Activated T-helper 2 cell treated with anti-CD3 and anti-CD28 coated beads, Interferon-gamma antibody, Interleukin-2, Interleukin-4, amounts not matched to agents 10 μg/mL and 5 μg/mL and 100 μg/mL, durations not matched to agents 14 hours and 24 hours and 36 hours (primary cell): ENCODE measurements at regions not wholly inside any gene's neighbourhood (a gene's known extent, or its start where the extent isn't known, plus 50 kb on each side); places are given as distances from the start of the nearest gene placed in this dataset.
A peak's percentile ranks its signal among the peaks of the same experiment; 100 is the strongest.

Experiments
- DNase-seq: peaks from one replicate; pipeline ENCODE4 v3.0.0; 2021; ENCODE audit warnings: low spot score
- H3K27ac Mint-ChIP-seq: one replicate; pipeline ENCODE4 v1.8.0; 2021; ENCODE audit warnings: mixed read lengths
- H3K27me3 Mint-ChIP-seq: one replicate; pipeline ENCODE4 v1.8.0; 2021; ENCODE audit warnings: low read depth, mixed read lengths
- H3K36me3 Mint-ChIP-seq: one replicate; pipeline ENCODE4 v1.8.0; 2021; ENCODE audit warnings: low read depth, mixed read lengths
- H3K4me1 Mint-ChIP-seq: one replicate; pipeline ENCODE4 v1.8.0; 2021; ENCODE audit warnings: low read depth, mixed read lengths
- H3K4me3 Mint-ChIP-seq: one replicate; pipeline ENCODE4 v1.8.0; 2021; ENCODE audit warnings: low read depth, mild to moderate bottlenecking, moderate library complexity, mixed read lengths
- H3K9me3 Mint-ChIP-seq: one replicate; pipeline ENCODE4 v1.8.0; 2021; ENCODE audit warnings: mixed read lengths
- intact Hi-C: fragments of 100-400 bp; cut with micrococcal nuclease; formaldehyde crosslinking; loops from one replicate; pipeline ENCODE4 v1.15.1; 2023

DNA sequence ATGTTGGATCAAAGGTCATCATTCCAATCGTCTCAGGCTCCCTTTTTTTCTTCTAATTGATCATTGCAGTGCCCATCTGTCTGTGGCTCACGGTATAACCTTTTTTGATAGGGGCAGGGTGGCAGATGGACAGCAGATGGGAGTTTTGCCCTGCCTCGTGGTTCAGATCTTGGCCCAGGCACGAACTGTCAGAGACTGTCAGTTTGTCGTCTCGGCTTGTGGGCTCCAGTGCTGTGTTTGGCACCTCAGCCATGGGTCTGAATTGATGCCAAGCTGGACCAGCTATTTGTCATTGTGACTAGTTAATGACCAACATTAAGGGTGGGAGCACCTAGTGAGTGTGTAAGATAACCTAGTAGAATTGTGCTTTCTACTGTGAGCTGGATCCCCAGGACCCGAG lies 197.6 kb downstream of the PRL start:
- no peak for DNase-seq
- peaks cover 19% of the 10 kb centered on the region for H3K4me1 Mint-ChIP-seq
- intact Hi-C loops: no loop called here
- H3K27ac Mint-ChIP-seq: no peak overlapping the region
- peaks cover 15% of the 10 kb centered on the region for H3K36me3 Mint-ChIP-seq
- no peaks in the 10 kb centered on the region for H3K27me3 Mint-ChIP-seq
- no peak overlapping the region for H3K4me3 Mint-ChIP-seq
- peaks cover 25% of the 10 kb centered on the region for H3K9me3 Mint-ChIP-seq

DNA sequence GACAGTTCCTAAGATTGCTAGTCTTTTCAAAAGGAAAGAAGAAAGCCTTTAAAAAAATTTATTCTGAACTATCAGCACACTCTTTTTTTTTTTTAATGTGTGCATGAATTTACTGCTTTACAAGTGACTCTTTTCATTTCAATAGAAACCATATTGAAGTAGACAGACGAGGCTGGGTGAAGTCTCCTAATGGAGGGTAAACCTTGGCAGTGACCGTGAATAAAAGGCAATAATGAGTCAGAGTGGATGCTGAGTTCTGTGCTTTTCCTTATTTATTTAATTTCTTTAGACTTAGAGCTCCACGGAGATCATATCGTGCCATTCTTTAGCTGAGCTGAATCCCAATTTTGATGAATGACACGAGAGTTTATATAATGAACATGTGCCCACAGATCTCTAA lies 196.9 kb downstream of the PRL start:
- intact Hi-C loops: no loop called here
- Mint-ChIP-seq H3K4me3 (no peak overlapping the region), H3K27ac (no peak overlapping the region), H3K36me3 (peaks cover 21% of the 10 kb centered on the region), H3K27me3 (no peaks in the 10 kb centered on the region), H3K9me3 (peaks cover 32% of the 10 kb centered on the region), H3K4me1 (peaks cover 19% of the 10 kb centered on the region)
- DNase-seq: no peak

DNA sequence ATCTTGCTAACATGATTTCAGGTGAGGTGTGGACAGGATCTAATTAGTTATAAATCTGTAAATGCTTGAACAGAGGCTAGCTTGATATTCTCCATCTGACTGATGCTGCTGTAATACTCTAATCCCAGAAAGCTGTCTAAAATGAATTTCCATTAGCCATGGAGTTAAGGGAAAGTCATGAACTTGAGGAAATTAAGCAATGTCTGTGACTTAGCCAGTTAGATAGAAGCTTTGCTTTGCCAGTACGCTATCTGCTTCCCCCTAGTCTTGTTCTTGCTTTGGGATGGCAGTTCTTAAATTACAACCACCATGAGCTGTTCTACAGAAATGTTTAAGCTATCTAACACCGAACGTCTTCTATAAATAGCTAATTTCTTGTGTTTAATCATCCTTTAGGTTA lies 195.7 kb downstream of the PRL start:
- no peak overlapping the region for H3K4me3 Mint-ChIP-seq
- no peak for DNase-seq
- no peaks in the 10 kb centered on the region for H3K27me3 Mint-ChIP-seq
- H3K9me3 Mint-ChIP-seq: peaks cover 32% of the 10 kb centered on the region
- intact Hi-C loops: no loop called here
- no peak overlapping the region for H3K27ac Mint-ChIP-seq
- peaks cover 21% of the 10 kb centered on the region for H3K36me3 Mint-ChIP-seq
- peaks cover 19% of the 10 kb centered on the region for H3K4me1 Mint-ChIP-seq

DNA sequence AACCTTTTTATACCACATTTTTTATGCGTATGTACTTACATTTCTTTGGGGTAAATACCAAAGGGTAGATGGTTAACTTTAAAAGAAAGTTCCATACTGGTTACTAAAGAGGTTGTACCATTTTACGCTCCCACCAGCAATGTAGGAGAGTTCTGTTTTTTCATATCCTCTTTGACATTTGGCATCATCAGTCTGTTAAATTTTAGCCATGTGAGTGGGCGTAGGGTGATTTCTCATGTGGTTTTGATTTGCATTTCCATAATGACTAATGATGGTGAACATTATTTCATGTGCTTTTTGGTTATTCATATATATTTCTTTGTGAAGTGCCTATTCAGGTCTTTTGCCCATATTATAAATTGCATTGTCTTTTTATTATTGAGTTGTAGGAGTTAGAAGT lies 194.2 kb downstream of the PRL start:
- DNase-seq: no peak
- Mint-ChIP-seq H3K27ac (peak overlapping the region; percentile 85), H3K9me3 (peaks cover 32% of the 10 kb centered on the region), H3K36me3 (peaks cover 21% of the 10 kb centered on the region), H3K4me1 (peaks cover 19% of the 10 kb centered on the region), H3K27me3 (no peaks in the 10 kb centered on the region), H3K4me3 (no peak overlapping the region)
- intact Hi-C loops: loop anchor here (1.0 to 2.0 kb wide), 3 partner anchors 34 to 44 kb away; no protein-coding TSS in a partner anchor

DNA sequence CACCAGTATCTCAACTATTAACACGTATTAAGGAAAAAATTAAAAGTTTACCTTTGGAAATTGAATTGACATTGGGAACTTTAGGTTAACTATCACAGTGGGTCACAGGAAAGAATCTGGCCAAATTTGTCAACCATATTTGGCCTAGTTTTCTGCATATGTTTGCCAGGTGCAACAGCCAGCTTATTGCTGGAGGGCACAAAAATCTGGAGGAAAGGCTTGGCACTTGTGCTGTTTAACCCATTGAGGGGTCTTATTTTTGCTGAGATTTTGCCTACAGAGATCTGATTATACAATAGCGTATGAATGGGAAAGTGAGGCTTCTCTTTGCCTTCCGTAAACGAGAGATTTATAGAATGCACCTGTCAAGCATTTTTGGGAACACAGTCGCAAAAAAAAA lies 190.4 kb downstream of the PRL start:
- no peak overlapping the region for H3K27ac Mint-ChIP-seq
- peaks cover 23% of the 10 kb centered on the region for H3K36me3 Mint-ChIP-seq
- H3K27me3 Mint-ChIP-seq: no peaks in the 10 kb centered on the region
- H3K4me3 Mint-ChIP-seq: no peak overlapping the region
- no peak for DNase-seq
- peaks cover 23% of the 10 kb centered on the region for H3K4me1 Mint-ChIP-seq
- peaks cover 28% of the 10 kb centered on the region for H3K9me3 Mint-ChIP-seq
- intact Hi-C loops: no loop called here

DNA sequence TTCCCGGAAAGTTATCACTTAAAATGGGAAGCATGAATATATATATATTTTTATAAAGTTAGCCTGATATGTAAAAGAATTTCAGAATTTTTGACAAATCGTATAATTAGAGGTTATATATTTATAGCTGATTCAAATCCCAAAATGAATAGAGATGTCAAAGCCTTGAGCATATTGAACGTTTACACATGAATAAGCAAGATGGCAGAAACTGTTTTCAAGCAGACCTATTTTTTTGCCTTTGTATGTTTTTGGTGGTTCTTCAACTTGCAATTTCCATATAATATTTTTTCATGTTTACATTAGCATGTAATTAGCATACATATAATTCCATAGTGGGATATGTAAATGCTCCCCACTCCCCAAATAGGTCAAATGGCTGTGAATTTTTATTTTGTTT lies 189.9 kb downstream of the PRL start:
- H3K27me3 Mint-ChIP-seq: no peaks in the 10 kb centered on the region
- H3K36me3 Mint-ChIP-seq: peaks cover 23% of the 10 kb centered on the region
- no peak overlapping the region for H3K27ac Mint-ChIP-seq
- H3K4me1 Mint-ChIP-seq: peaks cover 23% of the 10 kb centered on the region
- DNase-seq: no peak
- peaks cover 25% of the 10 kb centered on the region for H3K9me3 Mint-ChIP-seq
- H3K4me3 Mint-ChIP-seq: no peak overlapping the region
- intact Hi-C loops: no loop called here

DNA sequence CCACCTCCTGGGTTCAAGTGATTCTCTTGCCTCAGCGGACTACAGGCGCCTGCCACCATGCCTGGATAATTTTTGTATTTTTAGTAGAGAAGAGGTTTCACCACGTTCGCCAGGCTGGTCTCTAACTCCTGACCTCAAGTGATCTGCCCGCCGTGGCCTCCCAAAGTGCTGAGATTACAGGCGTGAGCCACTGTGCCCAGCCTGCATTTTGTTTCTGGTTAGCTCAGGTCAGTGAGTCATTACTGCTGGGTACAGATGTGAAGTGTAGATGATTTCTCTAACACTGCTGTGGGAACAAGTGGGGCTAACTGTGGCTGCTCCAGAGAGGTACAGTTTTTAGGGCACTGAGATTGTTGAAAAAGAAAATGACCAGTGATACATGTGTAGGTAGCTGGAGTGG lies 188.6 kb downstream of the PRL start:
- Mint-ChIP-seq H3K27me3 (no peaks in the 10 kb centered on the region), H3K27ac (no peak overlapping the region), H3K9me3 (peaks cover 16% of the 10 kb centered on the region), H3K36me3 (peaks cover 17% of the 10 kb centered on the region), H3K4me1 (peaks cover 15% of the 10 kb centered on the region), H3K4me3 (no peak overlapping the region)
- DNase-seq: no peak
- intact Hi-C loops: no loop called here

DNA sequence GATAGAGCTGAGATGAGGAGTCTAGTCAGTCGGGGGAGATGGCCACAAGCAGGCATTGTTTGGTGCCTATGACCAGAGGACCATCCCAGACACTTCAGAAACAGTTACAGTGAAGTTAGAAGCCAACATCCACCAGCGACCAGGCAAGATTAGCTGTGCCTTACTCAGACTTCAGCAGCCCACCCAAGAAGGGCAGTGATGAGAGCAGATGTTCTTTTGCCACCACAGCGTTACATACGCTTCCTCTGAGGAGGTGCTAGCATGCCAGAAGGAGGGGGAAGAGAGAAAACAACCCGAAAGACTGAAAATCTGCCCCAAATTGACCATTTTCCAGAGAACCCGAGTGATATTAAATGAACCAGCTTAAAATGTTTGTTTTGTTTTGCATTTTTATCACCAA lies 186.8 kb downstream of the PRL start:
- peaks cover 11% of the 10 kb centered on the region for H3K4me1 Mint-ChIP-seq
- DNase-seq: no peak
- H3K4me3 Mint-ChIP-seq: no peak overlapping the region
- H3K27me3 Mint-ChIP-seq: no peaks in the 10 kb centered on the region
- no peak overlapping the region for H3K27ac Mint-ChIP-seq
- no peaks in the 10 kb centered on the region for H3K9me3 Mint-ChIP-seq
- intact Hi-C loops: no loop called here
- peaks cover 2% of the 10 kb centered on the region for H3K36me3 Mint-ChIP-seq

DNA sequence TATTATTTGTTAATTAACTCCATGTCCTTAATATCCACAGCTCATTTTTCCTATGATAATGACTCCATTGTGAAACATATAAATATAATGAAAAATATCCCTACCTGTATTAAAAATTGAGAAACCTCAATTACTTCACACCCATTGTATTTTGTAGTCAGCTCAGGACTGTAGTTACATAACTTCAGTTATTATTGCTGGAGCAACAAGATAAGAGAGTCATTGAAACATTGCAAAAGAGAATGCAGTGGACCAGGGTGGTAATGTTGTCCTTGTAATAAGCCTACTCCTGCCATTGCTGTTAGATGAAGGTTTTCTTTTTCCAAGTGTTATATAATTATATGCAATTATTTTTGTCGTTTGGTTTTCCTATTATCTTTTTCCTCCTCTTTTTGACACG lies 184.4 kb downstream of the PRL start:
- Mint-ChIP-seq H3K36me3 (peaks cover 2% of the 10 kb centered on the region), H3K27me3 (peaks cover 3% of the 10 kb centered on the region), H3K4me1 (peaks cover 11% of the 10 kb centered on the region), H3K27ac (no peak overlapping the region), H3K9me3 (no peaks in the 10 kb centered on the region), H3K4me3 (no peak overlapping the region)
- intact Hi-C loops: no loop called here
- DNase-seq: no peak

DNA sequence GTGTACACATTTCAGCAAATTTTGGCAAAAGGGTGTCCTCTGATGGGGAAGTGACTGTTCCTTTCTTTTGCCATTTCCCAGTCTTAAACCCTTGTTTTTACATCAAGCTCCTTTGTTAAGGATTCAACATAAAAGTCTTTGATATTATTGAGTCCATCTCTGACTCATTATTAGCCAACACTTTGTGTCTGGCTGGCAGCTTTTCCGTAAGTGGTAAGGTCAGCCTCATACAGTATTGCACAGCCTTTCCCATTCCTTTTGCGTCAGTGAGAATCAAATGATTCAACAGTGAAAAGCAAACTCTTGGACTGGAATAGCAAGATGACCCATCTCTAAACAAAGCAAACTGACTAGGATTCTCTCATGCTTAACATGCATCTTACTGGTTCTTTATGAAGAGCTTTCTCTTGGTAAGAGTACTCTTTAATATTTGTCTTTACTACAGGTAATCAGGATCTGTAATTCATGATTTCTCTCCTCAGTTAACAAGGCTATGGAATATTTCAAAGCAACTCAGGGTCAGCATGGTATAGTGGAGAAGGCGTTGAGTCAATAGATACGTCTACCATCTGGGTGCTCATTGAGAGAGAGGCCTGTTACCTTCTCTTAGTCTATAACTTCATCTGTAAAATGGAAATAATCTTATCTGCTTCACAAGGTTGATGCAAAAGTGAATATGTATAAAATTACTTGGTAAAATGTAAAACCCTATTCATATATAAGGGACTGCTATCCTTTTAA lies 183.6 kb downstream of the PRL start:
- Mint-ChIP-seq H3K27me3 (peaks cover 6% of the 10 kb centered on the region), H3K36me3 (peaks cover 2% of the 10 kb centered on the region), H3K4me3 (no peak overlapping the region), H3K4me1 (peaks cover 10% of the 10 kb centered on the region), H3K27ac (no peak overlapping the region), H3K9me3 (no peaks in the 10 kb centered on the region)
- no peak for DNase-seq
- intact Hi-C loops: no loop called here

DNA sequence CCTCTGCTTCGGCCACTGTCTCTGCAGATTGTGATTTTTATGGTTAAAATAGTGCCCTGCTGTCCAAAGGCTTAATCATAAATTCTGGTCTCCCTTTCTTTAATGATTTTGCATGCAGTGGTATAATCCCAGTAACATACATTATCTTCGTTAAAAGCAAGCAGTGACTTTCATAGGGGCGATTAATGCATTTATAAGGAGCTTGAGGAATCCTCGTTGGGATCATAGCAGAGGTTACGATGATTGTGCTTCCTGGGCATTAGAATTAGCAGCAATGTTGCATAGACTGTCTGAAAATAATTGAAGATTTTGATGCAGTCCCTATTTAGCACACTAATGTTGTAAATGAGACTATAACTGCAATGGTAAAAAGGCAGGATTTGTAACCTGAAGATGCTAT lies 181.3 kb downstream of the PRL start:
- intact Hi-C loops: no loop called here
- Mint-ChIP-seq H3K27me3 (peaks cover 6% of the 10 kb centered on the region), H3K4me3 (no peak overlapping the region), H3K27ac (no peak overlapping the region), H3K36me3 (peaks cover under 1% of the 10 kb centered on the region), H3K4me1 (peaks cover 5% of the 10 kb centered on the region), H3K9me3 (peaks cover 11% of the 10 kb centered on the region)
- DNase-seq: no peak

DNA sequence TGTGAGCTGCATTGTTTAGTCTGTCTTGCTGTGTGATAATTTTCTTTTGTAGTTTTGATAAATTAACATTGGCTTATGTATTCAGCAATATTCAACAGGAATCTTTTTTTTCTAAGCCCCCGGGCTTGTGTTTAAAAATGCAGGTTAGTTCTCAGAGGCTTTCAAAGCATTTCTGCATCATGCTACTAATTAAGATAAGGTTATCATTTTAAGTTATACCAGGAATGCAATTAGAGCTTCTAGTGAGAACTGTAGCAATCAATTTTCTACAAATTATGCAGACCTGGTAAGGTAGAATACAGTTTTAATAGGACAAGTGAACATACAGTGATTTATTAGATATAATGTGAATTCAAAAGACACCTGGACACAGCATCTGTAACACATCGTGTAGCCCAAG lies 179.2 kb downstream of the PRL start:
- intact Hi-C loops: no loop called here
- H3K27ac Mint-ChIP-seq: no peak overlapping the region
- H3K27me3 Mint-ChIP-seq: peaks cover 6% of the 10 kb centered on the region
- no peaks in the 10 kb centered on the region for H3K36me3 Mint-ChIP-seq
- no peak overlapping the region for H3K4me3 Mint-ChIP-seq
- DNase-seq: no peak
- peaks cover 2% of the 10 kb centered on the region for H3K4me1 Mint-ChIP-seq
- peaks cover 11% of the 10 kb centered on the region for H3K9me3 Mint-ChIP-seq

DNA sequence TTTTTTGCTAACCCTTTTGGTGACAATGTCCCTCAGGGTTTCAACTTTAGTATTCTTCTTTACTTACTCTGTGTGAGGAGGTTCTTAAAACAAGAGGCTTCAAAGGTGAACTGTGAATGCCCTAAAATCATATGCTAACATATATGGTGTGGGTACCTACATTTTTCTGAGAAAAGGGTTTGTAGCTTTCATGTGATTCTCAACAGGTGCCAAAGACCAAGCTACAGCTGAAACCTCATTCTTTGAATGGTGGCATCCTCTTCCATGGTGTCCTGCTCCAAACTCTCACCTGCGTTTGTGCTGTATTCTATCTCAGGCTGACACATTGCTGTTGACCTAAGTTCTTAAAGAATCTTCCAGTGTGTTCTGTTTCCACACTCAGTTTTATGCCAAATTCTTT lies 177.3 kb downstream of the PRL start:
- H3K27ac Mint-ChIP-seq: no peak overlapping the region
- peaks cover 11% of the 10 kb centered on the region for H3K9me3 Mint-ChIP-seq
- H3K27me3 Mint-ChIP-seq: peaks cover 6% of the 10 kb centered on the region
- H3K4me3 Mint-ChIP-seq: no peak overlapping the region
- H3K36me3 Mint-ChIP-seq: no peaks in the 10 kb centered on the region
- no peak for DNase-seq
- peaks cover 2% of the 10 kb centered on the region for H3K4me1 Mint-ChIP-seq
- intact Hi-C loops: no loop called here

DNA sequence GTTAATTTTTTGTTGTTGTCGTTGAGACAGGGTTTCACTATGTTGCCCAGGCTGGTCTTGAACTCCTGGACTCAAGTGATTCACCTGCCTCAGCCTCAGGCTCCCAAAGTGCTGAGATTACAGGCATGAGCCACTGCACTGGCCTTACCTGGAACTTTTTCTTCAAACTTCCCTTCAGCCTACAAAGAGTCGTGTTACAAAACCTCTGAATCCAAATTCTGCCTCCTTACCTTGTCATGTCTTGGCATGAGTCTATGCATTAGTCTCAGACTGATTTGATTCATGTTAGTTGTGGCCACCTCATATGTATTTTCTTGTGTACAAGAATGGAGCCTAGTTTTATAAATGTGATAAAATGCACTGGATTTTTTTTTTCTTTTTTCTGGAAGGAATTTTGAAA lies 172.1 kb downstream of the PRL start:
- peaks cover 12% of the 10 kb centered on the region for H3K9me3 Mint-ChIP-seq
- no peaks in the 10 kb centered on the region for H3K27me3 Mint-ChIP-seq
- H3K36me3 Mint-ChIP-seq: no peaks in the 10 kb centered on the region
- no peak overlapping the region for H3K4me3 Mint-ChIP-seq
- H3K27ac Mint-ChIP-seq: no peak overlapping the region
- H3K4me1 Mint-ChIP-seq: peaks cover 2% of the 10 kb centered on the region
- intact Hi-C loops: no loop called here
- DNase-seq: no peak
